ENCODE measurements at regions not wholly inside any gene's neighbourhood (a gene's known extent, or its start where the extent isn't known, plus 50 kb on each side); places are given as distances from the start of the nearest gene placed in this dataset.
"Not testable (repeated sequence)": the region's sequence is repeated elsewhere in the genome, so short reads cannot be mapped to it uniquely, and the experiment has no call there.

DNA sequence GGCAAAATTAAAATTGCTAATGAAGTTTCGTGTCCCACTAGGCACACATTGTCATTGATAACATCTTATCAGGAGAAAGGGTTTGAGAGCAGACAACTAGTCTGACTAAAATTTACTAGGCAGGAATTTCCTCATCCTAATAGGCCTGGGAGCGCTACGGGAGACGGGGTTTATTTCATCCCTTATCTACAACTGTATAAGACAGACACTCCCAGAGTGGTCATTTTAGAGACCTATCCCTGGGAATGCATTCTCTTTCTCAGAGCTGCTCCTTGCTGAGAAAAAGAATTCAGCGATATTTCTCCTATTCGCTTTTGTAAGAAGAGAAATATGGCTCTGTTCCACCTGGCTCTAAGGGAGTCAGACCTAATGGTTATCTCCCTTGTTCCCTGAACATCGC lies 191.8 kb downstream of the NDUFS4 start:
- TF ChIP-seq, protein P1, sequence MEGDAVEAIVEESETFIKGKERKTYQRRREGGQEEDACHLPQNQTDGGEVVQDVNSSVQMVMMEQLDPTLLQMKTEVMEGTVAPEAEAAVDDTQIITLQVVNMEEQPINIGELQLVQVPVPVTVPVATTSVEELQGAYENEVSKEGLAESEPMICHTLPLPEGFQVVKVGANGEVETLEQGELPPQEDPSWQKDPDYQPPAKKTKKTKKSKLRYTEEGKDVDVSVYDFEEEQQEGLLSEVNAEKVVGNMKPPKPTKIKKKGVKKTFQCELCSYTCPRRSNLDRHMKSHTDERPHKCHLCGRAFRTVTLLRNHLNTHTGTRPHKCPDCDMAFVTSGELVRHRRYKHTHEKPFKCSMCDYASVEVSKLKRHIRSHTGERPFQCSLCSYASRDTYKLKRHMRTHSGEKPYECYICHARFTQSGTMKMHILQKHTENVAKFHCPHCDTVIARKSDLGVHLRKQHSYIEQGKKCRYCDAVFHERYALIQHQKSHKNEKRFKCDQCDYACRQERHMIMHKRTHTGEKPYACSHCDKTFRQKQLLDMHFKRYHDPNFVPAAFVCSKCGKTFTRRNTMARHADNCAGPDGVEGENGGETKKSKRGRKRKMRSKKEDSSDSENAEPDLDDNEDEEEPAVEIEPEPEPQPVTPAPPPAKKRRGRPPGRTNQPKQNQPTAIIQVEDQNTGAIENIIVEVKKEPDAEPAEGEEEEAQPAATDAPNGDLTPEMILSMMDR (IDR thresholded peaks at IDR 0.05) = not testable (repeated sequence)
- TF ChIP-seq ZFX (IDR thresholded peaks at IDR 0.05; ENCODE audit: borderline replicate concordance) = not testable (repeated sequence)

Measured in 22Rv1 (cell line).